ENCODE measurements at regions not wholly inside any gene's neighbourhood (a gene's known extent, or its start where the extent isn't known, plus 50 kb on each side); places are given as distances from the start of the nearest gene placed in this dataset.

DNA sequence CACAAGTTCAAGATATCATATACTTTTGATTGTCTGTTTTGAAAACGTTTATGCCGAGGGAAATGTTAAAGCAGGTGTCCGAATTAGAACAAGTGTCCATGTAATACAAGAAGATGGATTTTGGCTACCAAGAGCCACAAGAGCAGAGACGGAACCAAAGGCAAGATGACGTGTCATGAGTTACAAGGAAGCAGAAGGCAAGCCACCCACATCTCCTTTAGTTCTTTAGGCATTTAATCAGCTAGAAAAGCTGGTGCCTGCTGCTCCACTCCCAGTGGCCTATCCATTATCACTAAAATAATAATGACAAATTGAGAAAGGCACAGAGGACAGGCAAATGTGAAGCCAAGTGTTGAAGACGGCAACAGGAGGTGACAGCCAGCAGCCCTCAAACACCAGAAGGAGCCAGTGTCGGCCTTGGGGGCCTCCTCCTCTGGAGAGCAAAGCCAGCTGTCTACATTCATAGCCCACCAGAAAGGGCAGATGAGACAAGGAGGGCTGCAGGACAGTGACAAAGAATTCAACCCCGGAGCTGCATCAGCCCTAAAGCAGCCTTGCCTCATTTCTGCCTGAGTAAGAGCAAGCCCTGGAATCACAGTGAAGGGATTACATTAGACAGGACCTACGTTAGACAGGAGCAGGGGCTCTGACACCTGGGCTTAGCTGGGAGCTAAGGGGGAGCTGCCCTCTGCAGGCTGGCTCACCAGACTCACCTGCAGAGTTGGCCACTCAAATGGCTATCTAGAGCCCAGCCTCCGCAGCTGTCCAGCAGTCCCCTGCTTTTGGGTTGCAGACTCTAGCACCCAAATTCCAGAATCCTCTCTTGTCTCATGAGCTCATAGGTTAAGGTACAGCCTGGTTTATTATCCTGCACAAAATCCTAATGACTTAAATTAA, 569.9 kb downstream of the UQCRFS1 start:
- Histone ChIP-seq H3K36me3 (ENCODE audit: insufficient read depth, low read depth, low read length) (no peaks in the 10 kb centered on the region), H3K9ac (ENCODE audit: low read depth, low read length) (no peak overlapping the region), H3K4me1 (ENCODE audit: insufficient read depth, low read length) (no peaks in the 10 kb centered on the region), H3K27ac (ENCODE audit: low read length) (no peak overlapping the region), H3K9me3 (ENCODE audit: insufficient read depth, low read depth, low read length) (no peaks in the 10 kb centered on the region), H3K27me3 (ENCODE audit: insufficient read depth, low read length) (no peaks in the 10 kb centered on the region), H3K4me3 (ENCODE audit: low read length) (no peak overlapping the region)

- H3K27ac ChIP-seq (ENCODE audit: low read length): no peak overlapping the region
- H3K36me3 ChIP-seq (ENCODE audit: insufficient read depth, low read depth, low read length): no peaks in the 10 kb centered on the region
- no peaks in the 10 kb centered on the region for H3K27me3 ChIP-seq (ENCODE audit: insufficient read depth, low read length)
- no peaks in the 10 kb centered on the region for H3K4me1 ChIP-seq (ENCODE audit: insufficient read depth, low read length)
- H3K9me3 ChIP-seq (ENCODE audit: insufficient read depth, low read depth, low read length): no peaks in the 10 kb centered on the region
- no peak overlapping the region for H3K4me3 ChIP-seq (ENCODE audit: low read length)
- H3K9ac ChIP-seq (ENCODE audit: low read depth, low read length): no peak overlapping the region
Measured at GRCh38 chr19:28641395-28641794, 571.6 kb downstream of the UQCRFS1 start.

- H3K9me3 ChIP-seq (ENCODE audit: insufficient read depth, low read depth, low read length): no peaks in the 10 kb centered on the region
- no peak overlapping the region for H3K27ac ChIP-seq (ENCODE audit: low read length)
Measured at GRCh38 chr19:28640506-28640905, 572.4 kb downstream of the UQCRFS1 start.

DNA sequence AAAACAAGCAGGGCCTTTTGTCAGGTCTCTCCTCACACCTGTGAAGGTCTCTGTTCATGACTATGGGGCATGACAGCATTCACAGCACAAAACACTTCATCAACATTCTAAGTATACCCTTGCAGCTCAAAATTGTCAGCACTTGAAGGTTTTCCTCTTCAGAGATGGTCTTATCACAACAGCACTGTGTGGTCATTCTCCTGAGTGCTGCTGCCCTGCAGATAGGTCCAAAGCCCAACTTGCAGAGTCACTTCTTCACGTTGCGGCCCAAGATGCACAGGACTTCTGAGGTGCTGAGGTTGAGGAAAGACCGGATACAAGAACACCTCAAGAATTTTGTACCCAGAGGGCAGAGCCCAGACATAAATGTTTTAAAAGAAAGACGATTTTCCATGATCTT, 574.5 kb downstream of the UQCRFS1 start:
- Histone ChIP-seq H3K4me3 (ENCODE audit: low read length) (no peak overlapping the region), H3K27ac (ENCODE audit: low read length) (no peak overlapping the region), H3K4me1 (ENCODE audit: insufficient read depth, low read length) (peaks cover 2% of the 10 kb centered on the region; the same call in 1 of the 2 replicates), H3K9me3 (ENCODE audit: insufficient read depth, low read depth, low read length) (no peaks in the 10 kb centered on the region), H3K9ac (ENCODE audit: low read depth, low read length) (no peak overlapping the region), H3K27me3 (ENCODE audit: insufficient read depth, low read length) (no peaks in the 10 kb centered on the region), H3K36me3 (ENCODE audit: insufficient read depth, low read depth, low read length) (no peaks in the 10 kb centered on the region)

More at GRCh38 chr19:28640506-28640905, 572.4 kb downstream of the UQCRFS1 start:
- Histone ChIP-seq H3K9ac (ENCODE audit: low read depth, low read length) (no peak overlapping the region), H3K27me3 (ENCODE audit: insufficient read depth, low read length) (no peaks in the 10 kb centered on the region), H3K4me3 (ENCODE audit: low read length) (no peak overlapping the region), H3K36me3 (ENCODE audit: insufficient read depth, low read depth, low read length) (no peaks in the 10 kb centered on the region), H3K4me1 (ENCODE audit: insufficient read depth, low read length) (no peaks in the 10 kb centered on the region)

DNA sequence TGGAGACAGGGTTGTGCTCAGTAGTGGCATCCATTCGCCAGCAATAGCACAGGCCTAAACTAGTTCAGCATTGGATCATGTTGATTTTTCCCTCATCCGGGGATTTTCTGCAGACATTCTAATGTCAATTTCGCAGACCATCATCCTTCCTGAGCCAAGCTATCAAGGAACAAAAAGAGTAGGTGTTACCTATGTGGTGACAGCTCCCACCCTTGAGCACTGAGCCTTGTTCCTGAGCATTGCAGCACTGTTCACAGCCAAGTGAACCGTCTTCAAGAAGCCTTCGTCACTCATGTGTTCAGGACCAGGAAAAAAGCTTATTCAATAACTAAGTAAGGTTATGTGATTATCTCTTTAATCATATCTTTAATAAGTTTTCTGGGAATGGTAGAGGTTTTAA, 576.2 kb downstream of the UQCRFS1 start:
- H3K9ac ChIP-seq (ENCODE audit: low read depth, low read length): no peak overlapping the region
- no peaks in the 10 kb centered on the region for H3K27me3 ChIP-seq (ENCODE audit: insufficient read depth, low read length)
- H3K27ac ChIP-seq (ENCODE audit: low read length): no peak overlapping the region
- H3K4me1 ChIP-seq (ENCODE audit: insufficient read depth, low read length): peaks cover 3% of the 10 kb centered on the region; the same call in 1 of the 2 replicates
- H3K4me3 ChIP-seq (ENCODE audit: low read length): no peak overlapping the region
- no peaks in the 10 kb centered on the region for H3K9me3 ChIP-seq (ENCODE audit: insufficient read depth, low read depth, low read length)
- no peaks in the 10 kb centered on the region for H3K36me3 ChIP-seq (ENCODE audit: insufficient read depth, low read depth, low read length)

GRCh38 chr19:28636016-28636629, 576.8 kb downstream of the UQCRFS1 start:
- Histone ChIP-seq H3K36me3 (ENCODE audit: insufficient read depth, low read depth, low read length) (no peaks in the 10 kb centered on the region), H3K27me3 (ENCODE audit: insufficient read depth, low read length) (no peaks in the 10 kb centered on the region), H3K4me1 (ENCODE audit: insufficient read depth, low read length) (peaks cover 3% of the 10 kb centered on the region; the same call in 1 of the 2 replicates), H3K4me3 (ENCODE audit: low read length) (no peak overlapping the region), H3K9me3 (ENCODE audit: insufficient read depth, low read depth, low read length) (no peaks in the 10 kb centered on the region), H3K9ac (ENCODE audit: low read depth, low read length) (no peak overlapping the region), H3K27ac (ENCODE audit: low read length) (no peak overlapping the region)

GRCh38 chr19:28634837-28635236, 578.1 kb downstream of the UQCRFS1 start:
- no peak overlapping the region for H3K4me3 ChIP-seq (ENCODE audit: low read length)
- H3K9ac ChIP-seq (ENCODE audit: low read depth, low read length): no peak overlapping the region
- no peak overlapping the region for H3K27ac ChIP-seq (ENCODE audit: low read length)
- no peaks in the 10 kb centered on the region for H3K27me3 ChIP-seq (ENCODE audit: insufficient read depth, low read length)
- peaks cover 3% of the 10 kb centered on the region; the same call in 1 of the 2 replicates for H3K4me1 ChIP-seq (ENCODE audit: insufficient read depth, low read length)
- H3K9me3 ChIP-seq (ENCODE audit: insufficient read depth, low read depth, low read length): no peaks in the 10 kb centered on the region
- no peaks in the 10 kb centered on the region for H3K36me3 ChIP-seq (ENCODE audit: insufficient read depth, low read depth, low read length)

- no peak overlapping the region for H3K4me3 ChIP-seq (ENCODE audit: low read length)
- peaks cover 3% of the 10 kb centered on the region; the same call in 1 of the 2 replicates for H3K4me1 ChIP-seq (ENCODE audit: insufficient read depth, low read length)
- no peak overlapping the region for H3K9ac ChIP-seq (ENCODE audit: low read depth, low read length)
- H3K27me3 ChIP-seq (ENCODE audit: insufficient read depth, low read length): no peaks in the 10 kb centered on the region
- H3K9me3 ChIP-seq (ENCODE audit: insufficient read depth, low read depth, low read length): no peaks in the 10 kb centered on the region
- H3K36me3 ChIP-seq (ENCODE audit: insufficient read depth, low read depth, low read length): no peaks in the 10 kb centered on the region
- no peak overlapping the region for H3K27ac ChIP-seq (ENCODE audit: low read length)
Measured at GRCh38 chr19:28634019-28634328, 579.0 kb downstream of the UQCRFS1 start.

DNA sequence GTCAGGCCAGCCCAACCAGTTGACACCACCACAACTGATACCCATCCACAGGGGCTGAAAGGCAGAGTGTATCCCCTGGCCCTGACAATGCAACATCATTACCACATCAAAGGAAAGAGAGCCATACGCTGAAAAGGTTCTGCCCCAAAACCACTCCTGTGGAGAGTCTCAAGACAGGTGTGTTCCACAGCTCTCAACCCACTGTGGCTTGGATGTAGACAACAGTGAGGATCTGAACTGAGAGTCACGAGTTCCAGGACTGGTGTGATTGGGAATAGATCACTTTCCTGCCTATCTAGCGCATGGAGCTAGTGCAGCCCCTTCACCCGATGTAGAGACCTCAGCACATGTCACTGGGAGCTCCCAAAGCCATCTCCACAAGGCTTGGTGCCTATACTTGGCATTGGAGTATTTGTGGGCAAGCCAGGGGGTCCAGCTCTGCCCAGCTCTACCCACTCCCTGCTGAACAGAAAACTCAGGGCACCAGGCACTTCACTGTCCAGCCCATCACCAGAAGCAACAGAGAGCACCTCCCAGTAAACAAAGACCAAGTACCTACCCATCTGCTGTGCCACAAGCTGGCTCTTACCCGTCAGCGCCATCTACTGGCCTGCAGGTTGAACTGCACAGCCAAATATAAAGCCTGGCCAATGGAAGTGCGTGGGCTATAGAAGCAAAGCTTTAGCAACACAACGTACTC, 579.5 kb downstream of the UQCRFS1 start:
- Histone ChIP-seq H3K9ac (ENCODE audit: low read depth, low read length) (no peak overlapping the region), H3K27me3 (ENCODE audit: insufficient read depth, low read length) (no peaks in the 10 kb centered on the region), H3K4me1 (ENCODE audit: insufficient read depth, low read length) (peaks cover 3% of the 10 kb centered on the region; the same call in 1 of the 2 replicates), H3K4me3 (ENCODE audit: low read length) (no peak overlapping the region), H3K36me3 (ENCODE audit: insufficient read depth, low read depth, low read length) (no peaks in the 10 kb centered on the region), H3K27ac (ENCODE audit: low read length) (no peak overlapping the region), H3K9me3 (ENCODE audit: insufficient read depth, low read depth, low read length) (no peaks in the 10 kb centered on the region)

DNA sequence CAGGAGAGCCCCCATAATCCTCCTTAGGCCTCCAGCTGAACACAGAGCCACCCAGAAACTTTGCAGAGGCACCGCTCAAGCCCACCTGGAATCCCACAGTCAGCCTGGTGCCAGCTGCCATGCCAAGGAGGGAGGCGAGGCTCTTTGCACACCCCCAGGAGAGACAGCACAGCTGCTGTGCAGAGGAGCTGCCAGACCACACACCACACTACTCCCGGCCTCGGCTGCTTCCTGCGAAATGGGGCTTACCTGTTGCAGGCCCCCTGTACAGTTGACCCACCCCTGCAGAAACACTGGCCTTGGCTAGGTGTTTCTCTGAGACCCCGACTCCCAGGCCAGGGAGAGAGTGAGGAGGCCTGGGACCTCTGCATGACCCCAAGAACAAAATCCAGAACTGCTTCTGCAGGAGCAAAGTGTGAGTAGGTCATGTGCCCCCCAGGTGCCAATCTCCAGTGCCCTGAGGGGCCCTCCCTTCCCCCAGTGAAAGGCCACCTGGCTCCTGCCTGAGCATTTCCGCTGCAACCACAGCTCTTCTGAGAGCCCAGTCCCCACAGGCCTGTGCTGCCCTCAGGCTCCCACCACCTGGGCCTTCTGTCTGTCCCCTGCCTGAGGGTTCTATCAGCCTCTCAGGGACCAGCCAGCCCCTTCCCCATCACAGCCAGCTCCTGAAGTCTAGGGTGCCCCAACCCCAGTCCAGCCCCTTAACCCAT, 580.4 kb downstream of the UQCRFS1 start:
- Histone ChIP-seq H3K9ac (ENCODE audit: low read depth, low read length) (no peak overlapping the region), H3K9me3 (ENCODE audit: insufficient read depth, low read depth, low read length) (0 out of 2 replicates have a peak, but pooled peaks cover 3% of the 10 kb centered on the region), H3K27me3 (ENCODE audit: insufficient read depth, low read length) (no peaks in the 10 kb centered on the region), H3K27ac (ENCODE audit: low read length) (no peak overlapping the region), H3K36me3 (ENCODE audit: insufficient read depth, low read depth, low read length) (no peaks in the 10 kb centered on the region), H3K4me3 (ENCODE audit: low read length) (no peak overlapping the region), H3K4me1 (ENCODE audit: insufficient read depth, low read length) (peaks cover 3% of the 10 kb centered on the region; the same call in 1 of the 2 replicates)

DNA sequence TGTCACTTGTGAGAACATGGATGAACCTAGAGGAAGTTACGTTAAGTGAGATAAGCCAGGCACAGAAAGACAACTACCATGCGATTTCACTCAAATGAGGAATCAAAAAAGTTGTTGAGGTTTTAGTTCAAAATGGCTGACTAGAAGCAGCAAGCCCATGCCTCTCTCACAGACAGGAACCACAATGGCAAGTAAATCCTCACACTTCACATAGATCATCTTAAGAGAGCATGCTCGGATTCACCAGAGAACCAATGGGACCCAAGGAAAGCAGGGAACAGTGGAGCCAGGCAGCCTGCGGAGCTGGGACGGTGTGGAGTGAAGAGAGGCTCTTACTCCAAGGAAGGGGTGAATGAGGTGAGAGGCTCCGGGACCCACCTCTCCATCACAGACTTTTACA, 581.0 kb downstream of the UQCRFS1 start:
- peaks cover 3% of the 10 kb centered on the region; the same call in 1 of the 2 replicates for H3K4me1 ChIP-seq (ENCODE audit: insufficient read depth, low read length)
- H3K9me3 ChIP-seq (ENCODE audit: insufficient read depth, low read depth, low read length): 0 out of 2 replicates have a peak, but pooled peaks cover 5% of the 10 kb centered on the region
- H3K27ac ChIP-seq (ENCODE audit: low read length): no peak overlapping the region
- H3K27me3 ChIP-seq (ENCODE audit: insufficient read depth, low read length): no peaks in the 10 kb centered on the region
- no peak overlapping the region for H3K4me3 ChIP-seq (ENCODE audit: low read length)
- H3K9ac ChIP-seq (ENCODE audit: low read depth, low read length): no peak overlapping the region
- no peaks in the 10 kb centered on the region for H3K36me3 ChIP-seq (ENCODE audit: insufficient read depth, low read depth, low read length)
